Neural progenitor cell (in vitro differentiated cells): ENCODE measurements at regions not wholly inside any gene's neighbourhood (a gene's known extent, or its start where the extent isn't known, plus 50 kb on each side); places are given as distances from the start of the nearest gene placed in this dataset.

Source experiments
- CTCF ChIP-seq: fragments of 200-600 bp; sonication (generic); IDR thresholded peaks from 2 replicates; pipeline ENCODE4 v1.5.1; 2017; ENCODE audit warnings: antibody characterized with exemption, mild to moderate bottlenecking
- EZH2 ChIP-seq: fragments of 200-600 bp; sonication (generic); IDR thresholded peaks from 2 replicates; pipeline ENCODE4 v1.6.1; 2017; ENCODE audit warnings: antibody characterized with exemption, mild to moderate bottlenecking, moderate library complexity

- TF ChIP-seq CTCF (peak; percentile 83), EZH2 (no peak)
Measured at GRCh38 chr9:85258823-85259370, 482.9 kb downstream of the AGTPBP1 start.
